ENCODE measurements at regions not wholly inside any gene's neighbourhood (a gene's known extent, or its start where the extent isn't known, plus 50 kb on each side); places are given as distances from the start of the nearest gene placed in this dataset.

- Histone ChIP-seq H3K9ac (no peak overlapping the region), H3K4me2 (ENCODE audit: low read length) (no peak overlapping the region), H3K9me3 (ENCODE audit: control insufficient read depth, low read length) (no peaks in the 10 kb centered on the region), H2AFZ (no peak overlapping the region), H3K4me1 (no peaks in the 10 kb centered on the region), H3K36me3 (ENCODE audit: control insufficient read depth, insufficient read depth, low read length) (no peaks in the 10 kb centered on the region), H3K27ac (no peak overlapping the region), H3K79me2 (no peaks in the 10 kb centered on the region), H3K27me3 (ENCODE audit: control insufficient read depth, insufficient read depth, low read length) (no peaks in the 10 kb centered on the region), H3K4me3 (ENCODE audit: low read depth, low read length) (no peak overlapping the region)
- no peak for TF ChIP-seq CTCF (IDR thresholded peaks at IDR 0.05)
Measured at GRCh38 chr10:56646329-56647111, 285.5 kb upstream of the ZWINT start.

- no peak for TF ChIP-seq CTCF (IDR thresholded peaks at IDR 0.05)
- H3K36me3 ChIP-seq (ENCODE audit: control insufficient read depth, insufficient read depth, low read length), result no peaks in the 10 kb centered on the region
Measured at GRCh38 chr10:56633876-56634452, 272.9 kb upstream of the ZWINT start.

GRCh38 chr10:56632537-56632936 is 271.5 kb upstream of the ZWINT start:
- TF ChIP-seq CTCF (IDR thresholded peaks at IDR 0.05), result no peak
- no peaks in the 10 kb centered on the region for H3K36me3 ChIP-seq (ENCODE audit: control insufficient read depth, insufficient read depth, low read length)

More at GRCh38 chr10:56633876-56634452, 272.9 kb upstream of the ZWINT start:
- no peaks in the 10 kb centered on the region for H3K79me2 ChIP-seq
- H3K4me2 ChIP-seq (ENCODE audit: low read length), result no peak overlapping the region
- no peak overlapping the region for H3K9ac ChIP-seq
- no peaks in the 10 kb centered on the region for H3K4me1 ChIP-seq
- H3K9me3 ChIP-seq (ENCODE audit: control insufficient read depth, low read length), result no peaks in the 10 kb centered on the region
- no peaks in the 10 kb centered on the region for H3K27me3 ChIP-seq (ENCODE audit: control insufficient read depth, insufficient read depth, low read length)
- H3K4me3 ChIP-seq (ENCODE audit: low read depth, low read length), result no peak overlapping the region
- no peak overlapping the region for H2AFZ ChIP-seq
- no peak overlapping the region for H3K27ac ChIP-seq

GRCh38 chr10:56624082-56624481 is 263.0 kb upstream of the ZWINT start:
- Histone ChIP-seq H3K79me2 (no peaks in the 10 kb centered on the region), H3K9ac (no peak overlapping the region), H3K36me3 (ENCODE audit: control insufficient read depth, insufficient read depth, low read length) (no peaks in the 10 kb centered on the region), H3K4me1 (no peaks in the 10 kb centered on the region), H2AFZ (no peak overlapping the region), H3K27ac (no peak overlapping the region), H3K27me3 (ENCODE audit: control insufficient read depth, insufficient read depth, low read length) (no peaks in the 10 kb centered on the region), H3K4me2 (ENCODE audit: low read length) (no peak overlapping the region), H3K4me3 (ENCODE audit: low read depth, low read length) (no peak overlapping the region), H3K9me3 (ENCODE audit: control insufficient read depth, low read length) (no peaks in the 10 kb centered on the region)
- no peak for TF ChIP-seq CTCF (IDR thresholded peaks at IDR 0.05)

More at GRCh38 chr10:56632537-56632936, 271.5 kb upstream of the ZWINT start:
- H3K27ac ChIP-seq, result no peak overlapping the region
- H3K9me3 ChIP-seq (ENCODE audit: control insufficient read depth, low read length), result no peaks in the 10 kb centered on the region
- H3K4me2 ChIP-seq (ENCODE audit: low read length), result no peak overlapping the region
- no peak overlapping the region for H3K9ac ChIP-seq
- no peaks in the 10 kb centered on the region for H3K4me1 ChIP-seq
- no peak overlapping the region for H2AFZ ChIP-seq
- H3K79me2 ChIP-seq, result no peaks in the 10 kb centered on the region
- H3K27me3 ChIP-seq (ENCODE audit: control insufficient read depth, insufficient read depth, low read length), result no peaks in the 10 kb centered on the region
- H3K4me3 ChIP-seq (ENCODE audit: low read depth, low read length), result no peak overlapping the region

Data from parathyroid adenoma (tissue), 2 donors.